ENCODE measurements at regions not wholly inside any gene's neighbourhood (a gene's known extent, or its start where the extent isn't known, plus 50 kb on each side); places are given as distances from the start of the nearest gene placed in this dataset.

GRCh38 chr2:15846626-15847025 is 93.7 kb upstream of the MYCN start:
- H3K4me3 ChIP-seq (ENCODE audit: low read depth, low read length): no peak overlapping the region
- no peak for TF ChIP-seq CTCF (IDR thresholded peaks at IDR 0.05; ENCODE audit: borderline replicate concordance, insufficient read depth, low read depth, low read length)

GRCh38 chr2:15850534-15850933 is 89.8 kb upstream of the MYCN start:
- no peak for TF ChIP-seq CTCF (IDR thresholded peaks at IDR 0.05; ENCODE audit: borderline replicate concordance, insufficient read depth, low read depth, low read length)
- no peak overlapping the region for H3K4me3 ChIP-seq (ENCODE audit: low read depth, low read length)

- TF ChIP-seq CTCF (IDR thresholded peaks at IDR 0.05; ENCODE audit: borderline replicate concordance, insufficient read depth, low read depth, low read length): no peak
- H3K4me3 ChIP-seq (ENCODE audit: low read depth, low read length): no peak overlapping the region
These were observed 89.2 kb upstream of the MYCN start for GRCh38 chr2:15851076-15851693.

- H3K4me3 ChIP-seq (ENCODE audit: low read depth, low read length): no peak overlapping the region
- TF ChIP-seq CTCF (IDR thresholded peaks at IDR 0.05; ENCODE audit: borderline replicate concordance, insufficient read depth, low read depth, low read length): no peak
These were observed 87.5 kb upstream of the MYCN start for GRCh38 chr2:15852811-15853210.

GRCh38 chr2:15853903-15854302 is 86.4 kb upstream of the MYCN start:
- no peak for TF ChIP-seq CTCF (IDR thresholded peaks at IDR 0.05; ENCODE audit: borderline replicate concordance, insufficient read depth, low read depth, low read length)
- H3K4me3 ChIP-seq (ENCODE audit: low read depth, low read length): no peak overlapping the region

GRCh38 chr2:15855766-15856260 is 84.5 kb upstream of the MYCN start:
- H3K4me3 ChIP-seq (ENCODE audit: low read depth, low read length): no peak overlapping the region
- no peak for TF ChIP-seq CTCF (IDR thresholded peaks at IDR 0.05; ENCODE audit: borderline replicate concordance, insufficient read depth, low read depth, low read length)

GRCh38 chr2:15856318-15856717 is 84.0 kb upstream of the MYCN start:
- TF ChIP-seq CTCF (IDR thresholded peaks at IDR 0.05; ENCODE audit: borderline replicate concordance, insufficient read depth, low read depth, low read length): no peak

More at GRCh38 chr2:15856318-15856717, 84.0 kb upstream of the MYCN start:
- H3K4me3 ChIP-seq (ENCODE audit: low read depth, low read length): no peak overlapping the region

Measured in GM12875 (cell line).